ENCODE measurements at regions not wholly inside any gene's neighbourhood (a gene's known extent, or its start where the extent isn't known, plus 50 kb on each side); places are given as distances from the start of the nearest gene placed in this dataset.

DNA sequence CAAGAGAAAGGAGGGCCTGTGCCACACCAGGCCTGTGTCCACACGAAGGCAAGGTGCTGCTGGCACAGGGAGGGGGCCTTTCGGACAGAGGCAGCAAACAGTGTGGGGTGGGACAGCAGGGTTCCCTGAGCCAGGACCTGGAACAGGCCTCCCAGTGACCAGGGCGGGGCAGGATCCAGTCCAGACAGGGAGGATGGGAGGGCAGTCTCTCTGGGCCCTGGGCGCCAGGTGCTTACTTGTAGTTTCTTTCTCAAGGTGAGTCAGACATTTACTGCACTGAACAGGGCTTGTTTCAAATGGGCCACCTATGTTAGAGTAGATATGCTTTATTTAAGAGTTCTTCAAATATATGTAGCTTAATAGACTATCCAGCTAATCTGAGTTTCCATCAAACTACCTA, 52.8 kb upstream of the STUM start:
- no peak for ATAC-seq
- Histone ChIP-seq H2AFZ (ENCODE audit: low read depth, low read length, poor library complexity, severe bottlenecking) (no peak overlapping the region), H3K36me3 (ENCODE audit: control insufficient read depth in 1 of 2, insufficient read depth in 2 of 2, low read length in 2 of 2) (no peaks in the 10 kb centered on the region), H3K27ac (ENCODE audit: low read depth, low read length) (no peak overlapping the region), H3K4me3 (replicated peaks in 1 of 2; ENCODE audit: low read depth in 1 of 2, low read length in 2 of 2) (no peak overlapping the region), H3K79me2 (ENCODE audit: insufficient read depth, low read length) (no peaks in the 10 kb centered on the region), H3K9me3 (ENCODE audit: control insufficient read depth in 1 of 2, insufficient read depth in 1 of 2, low read depth in 1 of 2, low read length in 2 of 2) (no peaks in the 10 kb centered on the region), H4K20me1 (ENCODE audit: insufficient read depth) (no peaks in the 10 kb centered on the region), H3K9me2 (ENCODE audit: insufficient read depth) (no peaks in the 10 kb centered on the region), H3K9ac (ENCODE audit: low read length) (no peak overlapping the region), H3K4me2 (ENCODE audit: low read length) (no peak overlapping the region), H3K4me1 (ENCODE audit: control insufficient read depth in 1 of 2, insufficient read depth in 2 of 2, low read length in 2 of 2) (no peaks in the 10 kb centered on the region), H3K27me3 (ENCODE audit: insufficient read depth, low read length) (no peaks in the 10 kb centered on the region)
- no peak for DNase-seq (ENCODE audit: low read depth, low spot score)
- ChIA-PET RAD21 (ENCODE audit: low non-redundant PET in 1 of 2, low total read pairs in 2 of 2, uncharacterized antibody in 2 of 2, unreplicated experiment in 2 of 2) (no interaction called here), CTCF (no interaction called here), POLR2A (no interaction called here)
- TF ChIP-seq JUND (IDR thresholded peaks at IDR 0.05) (no peak), FOSL1 (IDR thresholded peaks at IDR 0.05; ENCODE audit: low read depth) (no peak), EGR1 (IDR thresholded peaks at IDR 0.05; ENCODE audit: low read depth) (no peak), POLR2A (IDR thresholded peaks at IDR 0.05; ENCODE audit: borderline replicate concordance, extremely low read depth, insufficient read depth, insufficient read length) (no peak), EZH2phosphoT487 (IDR thresholded peaks at IDR 0.05; ENCODE audit: borderline replicate concordance) (no peak), CEBPB (IDR thresholded peaks at IDR 0.05; ENCODE audit: low read depth) (no peak), REST (IDR thresholded peaks at IDR 0.05; ENCODE audit: low read depth) (no peak), POLR2AphosphoS5 (IDR thresholded peaks at IDR 0.05; ENCODE audit: low read depth, low read length) (no peak), MAX (IDR thresholded peaks at IDR 0.05) (no peak), RAD21 (IDR thresholded peaks at IDR 0.05; ENCODE audit: low read depth) (no peak), SIN3A (IDR thresholded peaks at IDR 0.05; ENCODE audit: low read depth) (no peak), ZFX (IDR thresholded peaks at IDR 0.05) (no peak)
- TF ChIP-seq, protein P1, sequence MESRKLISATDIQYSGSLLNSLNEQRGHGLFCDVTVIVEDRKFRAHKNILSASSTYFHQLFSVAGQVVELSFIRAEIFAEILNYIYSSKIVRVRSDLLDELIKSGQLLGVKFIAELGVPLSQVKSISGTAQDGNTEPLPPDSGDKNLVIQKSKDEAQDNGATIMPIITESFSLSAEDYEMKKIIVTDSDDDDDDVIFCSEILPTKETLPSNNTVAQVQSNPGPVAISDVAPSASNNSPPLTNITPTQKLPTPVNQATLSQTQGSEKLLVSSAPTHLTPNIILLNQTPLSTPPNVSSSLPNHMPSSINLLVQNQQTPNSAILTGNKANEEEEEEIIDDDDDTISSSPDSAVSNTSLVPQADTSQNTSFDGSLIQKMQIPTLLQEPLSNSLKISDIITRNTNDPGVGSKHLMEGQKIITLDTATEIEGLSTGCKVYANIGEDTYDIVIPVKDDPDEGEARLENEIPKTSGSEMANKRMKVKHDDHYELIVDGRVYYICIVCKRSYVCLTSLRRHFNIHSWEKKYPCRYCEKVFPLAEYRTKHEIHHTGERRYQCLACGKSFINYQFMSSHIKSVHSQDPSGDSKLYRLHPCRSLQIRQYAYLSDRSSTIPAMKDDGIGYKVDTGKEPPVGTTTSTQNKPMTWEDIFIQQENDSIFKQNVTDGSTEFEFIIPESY (IDR thresholded peaks at IDR 0.05; ENCODE audit: extremely low read depth, insufficient replicate concordance, low read length) = no peak
- TF ChIP-seq, protein P2, sequence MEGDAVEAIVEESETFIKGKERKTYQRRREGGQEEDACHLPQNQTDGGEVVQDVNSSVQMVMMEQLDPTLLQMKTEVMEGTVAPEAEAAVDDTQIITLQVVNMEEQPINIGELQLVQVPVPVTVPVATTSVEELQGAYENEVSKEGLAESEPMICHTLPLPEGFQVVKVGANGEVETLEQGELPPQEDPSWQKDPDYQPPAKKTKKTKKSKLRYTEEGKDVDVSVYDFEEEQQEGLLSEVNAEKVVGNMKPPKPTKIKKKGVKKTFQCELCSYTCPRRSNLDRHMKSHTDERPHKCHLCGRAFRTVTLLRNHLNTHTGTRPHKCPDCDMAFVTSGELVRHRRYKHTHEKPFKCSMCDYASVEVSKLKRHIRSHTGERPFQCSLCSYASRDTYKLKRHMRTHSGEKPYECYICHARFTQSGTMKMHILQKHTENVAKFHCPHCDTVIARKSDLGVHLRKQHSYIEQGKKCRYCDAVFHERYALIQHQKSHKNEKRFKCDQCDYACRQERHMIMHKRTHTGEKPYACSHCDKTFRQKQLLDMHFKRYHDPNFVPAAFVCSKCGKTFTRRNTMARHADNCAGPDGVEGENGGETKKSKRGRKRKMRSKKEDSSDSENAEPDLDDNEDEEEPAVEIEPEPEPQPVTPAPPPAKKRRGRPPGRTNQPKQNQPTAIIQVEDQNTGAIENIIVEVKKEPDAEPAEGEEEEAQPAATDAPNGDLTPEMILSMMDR (IDR thresholded peaks at IDR 0.05 in 2 of 3, conservative IDR thresholded peaks at IDR 0.05 in 1 of 3; ENCODE audit: borderline replicate concordance in 1 of 3, insufficient read depth in 1 of 3, low read depth in 2 of 3, low read length in 2 of 3) = no peak
- BruUV-seq (replicated peaks) = no TSS peak
- intact Hi-C loops (cut with micrococcal nuclease) = no loop called here

All from HCT116 (cell line).